H1 (cell line): ENCODE measurements at regions not wholly inside any gene's neighbourhood (a gene's known extent, or its start where the extent isn't known, plus 50 kb on each side); places are given as distances from the start of the nearest gene placed in this dataset.
"Not testable (repeated sequence)": the region's sequence is repeated elsewhere in the genome, so short reads cannot be mapped to it uniquely, and the experiment has no call there.

Experiments
- CTCF ChIA-PET: fragments of 300-600 bp; sonication (Branson Sonifier 250); formaldehyde crosslinking; loops from one replicate; lab custom pipeline; 2021; ENCODE audit not compliant: partially characterized antibody; lab: Charles Lee
- POLR2A ChIA-PET: fragments of 300-600 bp; sonication (Branson Sonifier 250); formaldehyde crosslinking; loops from one replicate; lab custom pipeline; 2021; ENCODE audit warnings: inconsistent platforms; ENCODE audit not compliant: partially characterized antibody; lab: Charles Lee
- DNase-seq, 2 experiments: peaks; one replicate each; pipeline versions ENCODE4 v3.0.0 to v3.0.0-alpha.2; 2010 to 2022; ENCODE audit warnings: low spot score in 2 of 2, low read depth in 1 of 2, mixed read lengths in 1 of 2
- FAIRE-seq: peaks from 2 replicates; lab custom pipeline; 2011; peaks lifted over from hg19 to GRCh38; lab: Jason Lieb, UNC
- H2AFZ ChIP-seq: 2 replicates; pipeline ENCODE4 v1.8.1; 2012; ENCODE audit warnings: low read length, inconsistent platforms
- H2AK5ac ChIP-seq: 2 replicates; pipeline ENCODE4 v1.6.1; 2013; ENCODE audit warnings: low read depth, low read length
- H2BK120ac ChIP-seq: replicated peaks from 2 replicates; pipeline ENCODE3; 2013; ENCODE audit warnings: low read depth, low read length, inconsistent platforms
- H2BK12ac ChIP-seq: 2 replicates; pipeline ENCODE4 v1.6.1; 2013; ENCODE audit warnings: low read depth, low read length
- H2BK15ac ChIP-seq: 2 replicates; pipeline ENCODE4 v1.6.1; 2013; ENCODE audit warnings: low read length
- H2BK20ac ChIP-seq: 2 replicates; pipeline ENCODE4 v1.6.1; 2013; ENCODE audit warnings: low read length
- H2BK5ac ChIP-seq: 2 replicates; pipeline ENCODE4 v1.6.1; 2013; ENCODE audit warnings: low read depth, low read length
- H3K14ac ChIP-seq: 2 replicates; pipeline ENCODE4 v1.6.1; 2013; ENCODE audit warnings: inconsistent platforms; ENCODE audit not compliant: insufficient read length
- H3K18ac ChIP-seq: 2 replicates; pipeline ENCODE4 v1.6.1; 2013; ENCODE audit warnings: low read length; ENCODE audit errors: extremely low read depth
- H3K23ac ChIP-seq: 2 replicates; pipeline ENCODE4 v1.6.1; 2013; ENCODE audit warnings: inconsistent platforms; ENCODE audit not compliant: insufficient read length
- H3K23me2 ChIP-seq: 2 replicates; pipeline ENCODE4 v1.6.1; 2013; ENCODE audit warnings: low read depth, low read length
- H3K27ac ChIP-seq: 2 replicates; pipeline ENCODE4 v1.6.1; 2011; ENCODE audit warnings: low read depth, low read length, inconsistent platforms
- H3K27me3 ChIP-seq, 4 experiments: replicated peaks in 1 of 4; 1 replicate in 1 of 4; 2 replicates in 3 of 4; pipeline versions ENCODE4 v1.6.1 to v1.8.1; 2011 to 2013; ENCODE audit warnings: low read length in 3 of 4, mild to moderate bottlenecking in 3 of 4, inconsistent platforms in 2 of 4, mixed read lengths in 2 of 4, moderate library complexity in 1 of 4; ENCODE audit not compliant: control insufficient read depth in 3 of 4, insufficient read depth in 3 of 4; ENCODE audit errors: extremely low read depth in 1 of 4
- H3K36me3 ChIP-seq, 4 experiments: 2 replicates each; pipeline versions ENCODE4 v1.6.1 to v1.8.1; 2011 to 2013; ENCODE audit warnings: mild to moderate bottlenecking in 4 of 4, low read length in 3 of 4, moderate library complexity in 2 of 4, control low read depth in 1 of 4, inconsistent platforms in 1 of 4; ENCODE audit not compliant: insufficient read depth in 4 of 4, control insufficient read depth in 2 of 4
- H3K4ac ChIP-seq: replicated peaks from 2 replicates; pipeline ENCODE3; 2013; ENCODE audit warnings: low read length, low read depth, mixed read lengths, inconsistent platforms; ENCODE audit not compliant: insufficient read length
- H3K4me1 ChIP-seq, 4 experiments: replicated peaks in 1 of 4; 1 replicate in 1 of 4; 2 replicates in 3 of 4; pipeline versions ENCODE4 v1.6.1 to v1.8.1; 2011 to 2013; ENCODE audit warnings: low read length in 3 of 4, inconsistent platforms in 2 of 4, mixed read lengths in 1 of 4; ENCODE audit not compliant: insufficient read depth in 4 of 4, control insufficient read depth in 3 of 4
- H3K4me2 ChIP-seq, 2 experiments: 2 replicates each; pipeline versions ENCODE4 v1.6.1 to v1.8.1; 2011 to 2013; ENCODE audit warnings: low read depth in 2 of 2, low read length in 2 of 2, control low read depth in 1 of 2, inconsistent platforms in 1 of 2, mild to moderate bottlenecking in 1 of 2; ENCODE audit not compliant: insufficient read depth in 1 of 2
- H3K4me3 ChIP-seq, 4 experiments: fragments of 200-600, 300-600 bp in 1 of 4; sonication (generic), shearing (Covaris generic), sonication (Bioruptor Twin) in 1 of 4; 2 replicates each; pipeline versions ENCODE4 v1.5.1 to v1.8.1; 2011 to 2016; ENCODE audit warnings: low read length in 4 of 4, low read depth in 3 of 4, control low read depth in 2 of 4, inconsistent platforms in 2 of 4, mild to moderate bottlenecking in 2 of 4, mixed read lengths in 1 of 4, moderate library complexity in 1 of 4; ENCODE audit not compliant: insufficient read depth in 2 of 4; ENCODE audit errors: extremely low read depth in 1 of 4
- H3K56ac ChIP-seq: replicated peaks from 2 replicates; pipeline ENCODE3; 2013; ENCODE audit warnings: low read depth, mild to moderate bottlenecking, mixed read lengths, low read length, inconsistent platforms; ENCODE audit not compliant: insufficient read length
- H3K79me1 ChIP-seq: 2 replicates; pipeline ENCODE4 v1.6.1; 2013; ENCODE audit warnings: low read depth, low read length, control low read depth
- H3K79me2 ChIP-seq, 2 experiments: 2 replicates each; pipeline versions ENCODE4 v1.6.1 to v1.8.1; 2012 to 2013; ENCODE audit warnings: low read length in 2 of 2, mild to moderate bottlenecking in 2 of 2, inconsistent platforms in 1 of 2; ENCODE audit not compliant: insufficient read depth in 2 of 2, control insufficient read depth in 1 of 2
- H3K9ac ChIP-seq, 4 experiments: replicated peaks in 1 of 4; 1 replicate in 1 of 4; 2 replicates in 3 of 4; pipeline versions ENCODE4 v1.6.1 to v1.8.1; 2011 to 2013; ENCODE audit warnings: low read depth in 3 of 4, low read length in 3 of 4, control low read depth in 2 of 4, mild to moderate bottlenecking in 2 of 4, moderate library complexity in 2 of 4, inconsistent platforms in 1 of 4; ENCODE audit errors: extremely low read depth in 1 of 4
- H3K9me3 ChIP-seq, 2 experiments: 2 replicates each; pipeline versions ENCODE4 v1.6.1 to v1.8.1; 2012 to 2013; ENCODE audit warnings: mild to moderate bottlenecking in 2 of 2, moderate library complexity in 2 of 2, control low read depth in 1 of 2, inconsistent platforms in 1 of 2, low read depth in 1 of 2, low read length in 1 of 2, mixed read lengths in 1 of 2; ENCODE audit not compliant: insufficient read depth in 2 of 2
- H4K20me1 ChIP-seq, 2 experiments: replicated peaks in 1 of 2; 2 replicates each; pipeline versions ENCODE3 to v1.8.1; 2011 to 2013; ENCODE audit warnings: inconsistent platforms in 2 of 2, low read length in 2 of 2, mild to moderate bottlenecking in 1 of 2; ENCODE audit not compliant: insufficient read depth in 2 of 2, control insufficient read depth in 1 of 2
- H4K5ac ChIP-seq: 2 replicates; pipeline ENCODE4 v1.6.1; 2013; ENCODE audit warnings: low read length, low read depth, mixed read lengths, inconsistent platforms; ENCODE audit not compliant: insufficient read length
- H4K8ac ChIP-seq: 2 replicates; pipeline ENCODE4 v1.8.0; 2013; ENCODE audit warnings: mild to moderate bottlenecking, moderate library complexity, low read length, inconsistent platforms; ENCODE audit not compliant: insufficient read depth; ENCODE audit errors: extremely low read depth
- H4K91ac ChIP-seq: replicated peaks from 2 replicates; pipeline ENCODE3; 2013; ENCODE audit warnings: low read length, mixed read lengths, inconsistent platforms; ENCODE audit not compliant: insufficient read length
- WGBS, 2 experiments: shearing (Covaris generic) in 1 of 2; methylation state at CpG; one replicate each; pipeline versions ENCODE4 v1.1.6 to v1.1.7; 2013 to 2015; ENCODE audit warnings: low lambda C conversion rate in 2 of 2, mixed read lengths in 2 of 2, inconsistent platforms in 1 of 2, low coverage in 1 of 2, missing lambda C conversion rate in 1 of 2; ENCODE audit not compliant: insufficient replicate concordance in 2 of 2, insufficient coverage in 1 of 2, insufficient read length in 1 of 2; ENCODE audit errors: extremely low coverage in 1 of 2, missing lambda C conversion rate in 1 of 2; 5-methylcytosine and 5-hydroxymethylcytosine counted together

DNA sequence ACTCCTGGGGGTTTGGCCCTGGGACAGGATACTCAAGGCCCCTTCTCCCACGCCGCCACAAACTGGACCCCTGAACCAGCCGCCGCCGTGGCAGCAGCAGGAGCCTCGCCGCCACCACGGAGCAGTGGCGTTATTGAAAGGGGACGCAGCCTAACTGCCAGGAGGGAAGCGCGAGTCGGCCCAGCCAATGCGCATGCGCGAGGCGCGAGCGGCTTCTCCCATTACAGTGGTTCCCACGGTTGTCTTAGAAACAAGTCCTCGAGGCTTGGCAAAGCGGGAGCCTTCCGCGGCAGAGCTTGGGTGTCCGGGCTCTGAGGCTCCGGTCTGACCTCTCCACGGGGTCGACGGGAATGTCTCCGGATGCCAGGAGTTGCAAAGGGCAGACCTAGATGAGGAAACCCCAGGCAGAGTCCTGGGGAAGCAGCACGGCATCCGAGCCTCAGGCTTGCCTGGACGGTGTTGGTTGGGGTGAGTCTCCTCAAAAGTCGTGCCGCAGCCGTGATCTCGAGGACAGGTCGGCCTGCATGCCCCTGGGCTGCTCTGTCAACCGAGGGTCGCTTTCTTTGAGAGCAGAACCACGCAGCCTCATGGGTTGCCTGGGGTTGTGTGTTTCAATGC is 360.6 kb upstream of the ZNF337 start:
- H3K27ac ChIP-seq, H2BK20ac ChIP-seq, H3K4me1 ChIP-seq, H3K14ac ChIP-seq, H4K91ac ChIP-seq, H4K5ac ChIP-seq, POLR2A ChIA-PET, H4K20me1 ChIP-seq, H2AFZ ChIP-seq, H2BK15ac ChIP-seq, H3K18ac ChIP-seq, H3K27me3 ChIP-seq, H2BK12ac ChIP-seq, H3K9me3 ChIP-seq, H3K36me3 ChIP-seq, H3K4me3 ChIP-seq, CTCF ChIA-PET, H2BK5ac ChIP-seq, FAIRE-seq, DNase-seq, H3K4ac ChIP-seq, H3K56ac ChIP-seq, H3K23me2 ChIP-seq, H3K79me2 ChIP-seq, H3K4me2 ChIP-seq, H3K9ac ChIP-seq, H2AK5ac ChIP-seq, H3K79me1 ChIP-seq, H2BK120ac ChIP-seq, H3K23ac ChIP-seq, H4K8ac ChIP-seq: not testable (repeated sequence)
- no CpG with 5 or more reads among the region's 41 CpGs for WGBS, 2 experiments

DNA sequence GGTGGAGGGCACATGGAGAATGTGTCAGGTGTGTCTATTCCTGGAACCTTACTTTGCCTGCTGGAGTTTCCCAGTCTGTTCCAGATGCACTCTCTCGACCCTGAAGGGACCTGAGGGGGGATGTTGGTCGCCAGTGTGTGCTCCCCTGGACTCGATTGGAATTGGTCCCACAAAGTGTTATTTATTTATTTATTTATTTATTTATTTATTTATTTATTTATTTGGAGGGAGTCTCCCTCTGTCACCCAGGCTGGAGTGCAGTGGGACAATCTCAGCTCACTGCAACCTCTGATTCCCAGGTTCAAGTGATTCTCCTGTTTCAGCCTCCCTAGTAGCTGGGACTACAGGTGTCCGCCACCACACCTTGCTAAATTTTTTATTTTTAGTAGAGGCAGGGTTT is 329.1 kb upstream of the ZNF337 start:
- H4K91ac ChIP-seq, H2AK5ac ChIP-seq, H3K4ac ChIP-seq, H3K27ac ChIP-seq, H3K36me3 ChIP-seq, H3K27me3 ChIP-seq, H2BK15ac ChIP-seq, H4K20me1 ChIP-seq, H3K9ac ChIP-seq, H3K23me2 ChIP-seq, H3K18ac ChIP-seq, H2BK5ac ChIP-seq, H3K4me3 ChIP-seq, H3K14ac ChIP-seq, H2BK12ac ChIP-seq, H2AFZ ChIP-seq, H3K79me1 ChIP-seq, FAIRE-seq, H4K8ac ChIP-seq, CTCF ChIA-PET, H4K5ac ChIP-seq, H3K4me1 ChIP-seq, H2BK20ac ChIP-seq, H3K23ac ChIP-seq, POLR2A ChIA-PET, H3K9me3 ChIP-seq, H3K79me2 ChIP-seq, DNase-seq, H3K56ac ChIP-seq, H2BK120ac ChIP-seq, H3K4me2 ChIP-seq: not testable (repeated sequence)
- WGBS, 2 experiments = no CpG with 5 or more reads among the region's 4 CpGs
